ENCODE measurements at regions not wholly inside any gene's neighbourhood (a gene's known extent, or its start where the extent isn't known, plus 50 kb on each side); places are given as distances from the start of the nearest gene placed in this dataset.
"Not testable (repeated sequence)": the region's sequence is repeated elsewhere in the genome, so short reads cannot be mapped to it uniquely, and the experiment has no call there.

- DNase-seq (ENCODE audit: low read depth): no peak
Observed at GRCh38 chr11:79503028-79503427, 62.2 kb upstream of the TENM4 start.

- DNase-seq (ENCODE audit: low read depth): no peak
Observed at GRCh38 chr11:79501707-79502106, 60.9 kb upstream of the TENM4 start.

- DNase-seq (ENCODE audit: low read depth): not testable (repeated sequence)
Observed at GRCh38 chr11:79499929-79500328, 59.1 kb upstream of the TENM4 start.

- DNase-seq (ENCODE audit: low read depth): no peak
Observed at GRCh38 chr11:79498667-79499066, 57.8 kb upstream of the TENM4 start.

GRCh38 chr11:79493555-79494171 is 52.8 kb upstream of the TENM4 start:
- no peak for DNase-seq (ENCODE audit: low read depth)

- no peak for DNase-seq (ENCODE audit: low read depth)
Observed at GRCh38 chr11:79492008-79492407, 51.2 kb upstream of the TENM4 start.
